ENCODE measurements at regions not wholly inside any gene's neighbourhood (a gene's known extent, or its start where the extent isn't known, plus 50 kb on each side); places are given as distances from the start of the nearest gene placed in this dataset.
"Not testable (repeated sequence)": the region's sequence is repeated elsewhere in the genome, so short reads cannot be mapped to it uniquely, and the experiment has no call there.

DNA sequence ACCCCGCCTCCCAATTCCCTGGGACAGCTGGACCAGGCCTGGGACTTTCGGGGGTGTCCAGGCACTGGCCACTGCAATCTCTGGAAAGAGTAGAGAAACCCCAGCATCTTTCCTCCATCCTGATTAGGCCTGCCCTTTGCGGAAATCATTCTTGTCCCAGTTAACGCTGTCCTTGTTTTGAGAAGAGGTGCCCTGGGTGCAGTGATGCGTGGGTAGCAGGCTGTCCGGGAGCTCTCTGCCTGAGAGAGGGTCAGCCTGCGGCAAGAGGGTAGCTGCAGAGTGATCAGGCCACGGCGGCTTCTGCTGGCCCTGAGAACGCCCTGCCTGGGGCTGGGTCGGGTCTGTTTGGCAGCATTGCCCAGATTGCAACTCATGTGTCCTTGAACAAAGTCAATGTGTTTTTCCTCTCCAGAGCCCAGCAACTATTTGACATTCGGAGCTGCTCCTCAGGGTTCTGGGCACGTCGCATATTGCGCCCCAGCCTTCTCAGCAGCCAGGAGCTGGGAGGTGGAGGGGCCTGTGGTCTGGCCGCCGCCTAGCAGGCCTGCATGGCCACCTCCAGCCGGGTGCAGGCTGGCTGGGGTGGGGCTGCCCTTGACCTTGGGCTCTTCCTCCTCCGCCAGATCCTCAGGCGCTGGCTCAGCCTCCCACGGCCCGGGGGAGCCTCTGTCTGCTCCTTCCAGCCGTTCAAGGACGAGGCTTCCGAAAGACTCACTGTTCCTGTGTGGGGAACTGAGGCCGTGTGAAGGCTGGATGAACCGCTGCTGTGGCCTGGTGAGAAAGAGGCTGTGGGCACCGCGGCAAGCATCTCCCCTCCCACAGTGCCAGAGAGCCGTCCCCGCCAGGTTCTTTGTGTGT is 150.1 kb upstream of the ZNF469 start:
- H3K4me1 Mint-ChIP-seq; H3K36me3 Mint-ChIP-seq (ENCODE audit: low read depth); H3K27ac Mint-ChIP-seq; H3K9me3 Mint-ChIP-seq (ENCODE audit: low read depth); POLR2A ChIA-PET; H3K27me3 Mint-ChIP-seq; CTCF ChIA-PET; ATAC-seq; intact Hi-C loops (cut with DNase I, micrococcal nuclease); DNase-seq; H3K4me3 Mint-ChIP-seq: not testable (repeated sequence)

DNA sequence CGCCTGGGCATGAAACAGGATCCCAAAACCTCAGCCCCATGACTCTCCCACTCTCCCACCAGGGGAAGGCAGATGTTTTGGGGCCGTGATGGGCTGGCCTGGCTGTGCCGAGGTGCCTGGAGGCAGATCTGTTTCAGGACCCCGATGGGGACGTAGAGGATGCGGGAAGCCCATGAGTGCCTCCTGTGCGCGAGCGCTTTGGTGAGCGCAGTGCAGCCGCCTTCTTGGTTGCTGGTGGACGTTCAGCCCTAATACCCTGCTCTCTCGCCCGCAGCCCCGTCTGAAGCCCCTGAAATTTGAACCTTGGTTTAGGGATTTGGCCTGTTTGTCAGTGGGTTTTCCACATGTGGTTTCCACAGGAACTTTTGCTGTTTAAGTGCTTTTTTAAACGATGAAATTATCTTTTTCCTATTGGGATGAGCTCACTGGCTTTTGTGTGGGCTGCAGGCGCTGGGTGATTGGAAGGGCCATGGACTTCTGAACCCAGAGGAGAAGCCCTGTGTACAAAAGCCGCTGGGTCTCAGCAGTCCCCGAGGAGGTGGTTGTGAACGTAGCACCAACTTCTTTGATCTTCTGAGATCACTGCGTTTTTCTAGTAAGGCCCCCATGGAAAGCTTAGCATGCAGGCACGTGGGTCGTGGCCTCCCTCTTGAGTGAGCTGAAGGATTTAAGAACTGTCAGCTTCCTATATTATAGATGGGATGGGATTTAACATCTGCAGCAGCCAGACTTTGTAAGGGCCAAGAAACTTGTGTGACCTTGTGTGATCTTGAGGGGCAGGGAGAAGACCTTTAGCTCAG is 148.9 kb upstream of the ZNF469 start:
- H3K27me3 Mint-ChIP-seq; DNase-seq; H3K36me3 Mint-ChIP-seq (ENCODE audit: low read depth); CTCF ChIA-PET; POLR2A ChIA-PET; ATAC-seq; H3K27ac Mint-ChIP-seq; intact Hi-C loops (cut with DNase I, micrococcal nuclease); H3K4me1 Mint-ChIP-seq; H3K9me3 Mint-ChIP-seq (ENCODE audit: low read depth); H3K4me3 Mint-ChIP-seq: not testable (repeated sequence)

DNA sequence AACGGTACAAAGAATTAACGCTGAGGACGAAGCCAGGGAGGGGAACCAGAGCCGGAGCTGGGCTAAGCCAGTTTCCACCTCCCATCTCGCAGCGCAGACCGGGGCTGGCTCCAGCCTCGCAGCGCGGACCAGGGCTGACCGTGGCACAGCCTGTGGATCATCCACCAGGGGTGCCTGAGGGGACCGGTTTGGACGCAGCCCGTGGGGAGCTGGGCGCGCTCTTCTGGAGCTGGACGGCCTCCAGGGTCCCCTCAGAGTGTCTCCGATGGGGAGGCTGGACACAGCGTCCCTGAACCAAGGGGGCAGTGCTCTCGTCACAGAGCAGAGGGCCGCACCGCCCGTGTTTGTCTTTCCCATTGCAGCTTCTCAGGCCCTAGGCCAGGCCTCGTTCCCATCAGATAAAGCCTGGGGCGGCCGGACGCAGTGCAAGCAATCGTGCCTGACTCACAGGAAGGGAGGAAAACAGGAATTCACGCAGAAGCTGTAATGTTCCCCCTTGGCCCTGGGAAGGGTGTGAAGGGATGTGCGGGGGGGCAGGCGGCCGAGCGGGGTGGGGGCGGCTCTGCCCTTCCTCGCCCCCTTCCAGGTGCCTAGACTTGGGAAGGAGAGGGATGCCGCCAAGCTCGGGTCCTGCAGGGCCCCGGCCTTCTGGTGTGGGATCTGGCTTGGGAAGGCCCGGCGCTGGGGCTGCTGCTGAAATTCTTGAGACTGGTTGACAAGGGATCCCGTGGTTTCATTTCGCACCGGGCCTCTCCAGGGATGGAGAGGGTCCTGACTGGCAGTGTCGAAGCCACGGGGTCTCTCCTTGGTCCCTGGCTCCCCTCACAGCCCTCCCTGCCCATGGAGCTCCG is 148.1 kb upstream of the ZNF469 start:
- DNase-seq; intact Hi-C loops (cut with DNase I, micrococcal nuclease); POLR2A ChIA-PET; CTCF ChIA-PET; H3K27me3 Mint-ChIP-seq; H3K4me1 Mint-ChIP-seq; ATAC-seq; H3K9me3 Mint-ChIP-seq (ENCODE audit: low read depth); H3K4me3 Mint-ChIP-seq; H3K27ac Mint-ChIP-seq; H3K36me3 Mint-ChIP-seq (ENCODE audit: low read depth): not testable (repeated sequence)

DNA sequence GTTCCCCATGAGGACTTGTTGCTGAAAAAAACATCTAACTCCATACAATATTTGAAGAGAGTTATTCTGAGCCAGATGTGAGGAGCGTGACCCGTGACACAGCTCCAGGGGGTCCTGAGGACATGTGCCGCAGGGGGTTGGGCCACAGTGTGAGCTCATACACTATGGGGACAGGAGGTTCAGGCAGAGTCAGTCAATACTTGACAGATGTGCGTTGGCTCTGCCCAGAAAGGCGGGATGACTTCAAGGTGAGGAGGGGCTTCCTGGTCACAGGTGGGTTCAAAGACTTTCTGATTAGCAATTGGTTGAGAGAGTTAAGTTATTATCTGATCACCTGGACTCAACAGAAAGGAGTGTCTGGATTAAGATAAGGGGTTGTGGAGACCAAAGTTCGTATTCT is 147.1 kb upstream of the ZNF469 start:
- H3K4me3 Mint-ChIP-seq; H3K27ac Mint-ChIP-seq; ATAC-seq; H3K36me3 Mint-ChIP-seq (ENCODE audit: low read depth); POLR2A ChIA-PET; intact Hi-C loops (cut with DNase I, micrococcal nuclease); H3K4me1 Mint-ChIP-seq; H3K9me3 Mint-ChIP-seq (ENCODE audit: low read depth); DNase-seq; H3K27me3 Mint-ChIP-seq; CTCF ChIA-PET: not testable (repeated sequence)

DNA sequence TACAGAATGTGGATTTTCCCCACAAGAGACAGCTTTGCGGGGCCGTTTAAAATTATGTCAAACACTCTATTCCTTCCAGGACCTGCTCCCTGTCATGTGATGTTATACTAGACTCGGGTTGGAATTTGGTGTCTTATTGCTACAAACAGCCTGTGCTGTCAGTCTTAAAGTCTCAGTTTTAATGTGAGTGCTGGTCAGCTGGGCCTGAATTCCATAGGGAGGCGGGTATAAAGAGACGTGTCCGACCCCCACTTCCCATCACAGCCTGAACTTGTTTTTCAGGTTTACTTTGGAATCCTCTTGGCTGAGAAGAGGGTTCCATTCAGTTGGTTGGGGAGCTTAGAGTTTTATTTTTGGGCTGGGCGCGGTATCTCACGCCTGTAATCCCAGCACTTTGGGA is 146.5 kb upstream of the ZNF469 start:
- not testable (repeated sequence) for H3K36me3 Mint-ChIP-seq (ENCODE audit: low read depth)

DNA sequence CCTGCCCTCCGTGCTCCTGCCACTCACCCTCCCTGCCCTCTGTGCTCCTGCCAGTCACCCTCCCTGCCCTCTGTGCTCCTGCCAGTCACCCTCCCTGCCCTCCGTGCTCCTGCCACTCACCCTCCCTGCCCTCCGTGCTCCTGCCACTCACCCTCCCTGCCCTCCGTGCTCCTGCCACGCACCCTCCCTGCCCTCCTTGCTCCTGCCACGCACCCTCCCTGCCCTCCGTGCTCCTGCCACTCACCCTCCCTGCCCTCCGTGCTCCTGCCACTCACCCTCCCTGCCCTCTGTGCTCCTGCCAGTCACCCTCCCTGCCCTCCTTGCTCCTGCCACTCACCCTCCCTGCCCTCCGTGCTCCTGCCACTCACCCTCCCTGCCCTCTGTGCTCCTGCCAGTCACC is 145.4 kb upstream of the ZNF469 start:
- intact Hi-C loops (cut with DNase I, micrococcal nuclease); POLR2A ChIA-PET; H3K4me3 Mint-ChIP-seq; H3K4me1 Mint-ChIP-seq; H3K9me3 Mint-ChIP-seq (ENCODE audit: low read depth); H3K27ac Mint-ChIP-seq; DNase-seq; H3K27me3 Mint-ChIP-seq; ATAC-seq; H3K36me3 Mint-ChIP-seq (ENCODE audit: low read depth); CTCF ChIA-PET: not testable (repeated sequence)

More for the DNA sequence above, 146.5 kb upstream of the ZNF469 start:
- intact Hi-C loops (cut with DNase I, micrococcal nuclease); H3K9me3 Mint-ChIP-seq (ENCODE audit: low read depth); DNase-seq; H3K4me1 Mint-ChIP-seq; POLR2A ChIA-PET; H3K27ac Mint-ChIP-seq; H3K27me3 Mint-ChIP-seq; ATAC-seq; CTCF ChIA-PET; H3K4me3 Mint-ChIP-seq: not testable (repeated sequence)

DNA sequence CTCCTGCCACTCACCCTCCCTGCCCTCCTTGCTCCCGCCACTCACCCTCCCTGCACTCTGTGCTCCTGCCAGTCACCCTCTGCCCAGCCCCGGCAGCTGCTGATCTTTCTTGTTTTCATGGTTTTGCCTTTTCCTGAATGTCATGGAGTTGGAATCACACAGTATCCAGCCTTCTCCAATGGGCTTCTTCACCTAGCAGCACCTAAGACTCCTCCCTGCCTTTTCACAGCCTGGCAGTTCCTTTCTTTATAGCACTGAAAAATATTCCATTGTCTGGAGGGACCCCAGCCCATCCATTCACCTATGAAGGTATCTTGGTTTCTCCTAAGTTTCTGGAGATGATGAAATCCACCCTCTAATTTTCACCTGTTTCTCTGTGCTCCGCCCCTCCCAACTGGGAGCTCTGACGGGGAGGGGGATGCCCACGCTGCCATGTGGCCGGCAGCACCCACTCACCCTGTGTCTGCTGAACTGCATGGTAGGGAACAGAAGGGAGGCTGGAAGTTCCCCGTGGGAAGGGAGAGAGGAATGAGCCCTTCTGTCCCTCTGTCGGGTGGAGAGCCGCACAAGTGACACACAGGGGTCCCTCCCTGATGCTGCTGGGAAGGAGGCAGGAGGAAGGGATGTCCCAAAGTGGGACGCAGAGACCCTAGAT is 144.9 kb upstream of the ZNF469 start:
- H3K9me3 Mint-ChIP-seq (ENCODE audit: low read depth); H3K36me3 Mint-ChIP-seq (ENCODE audit: low read depth); CTCF ChIA-PET; intact Hi-C loops (cut with DNase I, micrococcal nuclease); H3K4me1 Mint-ChIP-seq; DNase-seq; H3K4me3 Mint-ChIP-seq; ATAC-seq; H3K27ac Mint-ChIP-seq; POLR2A ChIA-PET; H3K27me3 Mint-ChIP-seq: not testable (repeated sequence)

DNA sequence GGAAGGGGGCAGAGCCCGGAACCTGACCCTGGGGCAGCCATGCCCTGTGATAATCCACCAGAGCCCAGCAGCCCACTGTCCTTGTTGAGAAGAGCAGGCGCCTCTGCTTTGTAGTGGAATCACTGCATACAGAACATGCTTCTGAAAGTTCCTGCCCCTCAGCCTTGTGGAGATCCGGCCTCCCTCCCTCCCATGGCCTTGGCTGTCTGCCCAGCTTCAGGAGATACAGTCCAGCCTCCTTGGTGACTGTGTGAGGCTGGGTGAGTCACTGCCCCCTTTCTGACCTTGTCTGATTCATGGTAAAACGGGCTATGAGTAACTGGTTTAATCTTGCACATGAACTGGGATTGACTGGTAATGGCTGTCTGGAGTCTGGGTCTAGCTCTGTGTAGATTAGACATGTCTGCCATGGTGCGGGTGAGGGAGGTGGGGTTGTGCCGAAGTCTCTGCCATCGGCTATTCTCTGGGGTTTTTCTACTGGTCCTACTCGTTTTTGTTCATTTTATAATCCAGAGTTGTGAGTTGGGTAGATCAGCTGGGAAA is 144.0 kb upstream of the ZNF469 start:
- peaks cover 13% of the 10 kb centered on the region for H3K27me3 Mint-ChIP-seq
- H3K4me1 Mint-ChIP-seq; H3K27ac Mint-ChIP-seq; POLR2A ChIA-PET; CTCF ChIA-PET; H3K9me3 Mint-ChIP-seq (ENCODE audit: low read depth); H3K36me3 Mint-ChIP-seq (ENCODE audit: low read depth); H3K4me3 Mint-ChIP-seq; intact Hi-C loops (cut with DNase I, micrococcal nuclease): not testable (repeated sequence)
- peak; percentile 99 for ATAC-seq
- DNase-seq, result peak; percentile 75

DNA sequence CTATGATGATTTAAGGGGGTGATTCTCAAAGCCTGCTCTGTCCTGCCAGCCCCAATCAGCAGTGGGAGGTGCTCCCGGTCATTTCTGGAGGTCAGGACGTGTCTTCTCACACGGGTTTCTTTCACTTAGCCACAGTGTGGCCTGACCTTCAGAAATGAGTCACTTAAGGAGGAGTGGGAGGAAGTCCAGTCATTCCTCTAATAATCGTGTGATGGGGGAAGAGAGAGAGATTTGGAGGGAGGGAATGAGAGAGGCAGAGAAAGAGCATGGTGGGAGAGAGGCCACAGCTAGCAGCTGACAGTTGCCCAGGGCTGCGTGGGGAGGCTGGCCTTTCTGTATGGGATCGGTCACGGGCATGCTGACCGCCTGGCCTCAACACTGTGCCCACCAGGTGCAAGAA is 142.6 kb upstream of the ZNF469 start:
- H3K9me3 Mint-ChIP-seq (ENCODE audit: low read depth); H3K36me3 Mint-ChIP-seq (ENCODE audit: low read depth); H3K4me1 Mint-ChIP-seq; H3K27ac Mint-ChIP-seq; POLR2A ChIA-PET; intact Hi-C loops (cut with DNase I, micrococcal nuclease); H3K4me3 Mint-ChIP-seq; ATAC-seq; CTCF ChIA-PET; DNase-seq: not testable (repeated sequence)
- peaks cover 12% of the 10 kb centered on the region for H3K27me3 Mint-ChIP-seq

DNA sequence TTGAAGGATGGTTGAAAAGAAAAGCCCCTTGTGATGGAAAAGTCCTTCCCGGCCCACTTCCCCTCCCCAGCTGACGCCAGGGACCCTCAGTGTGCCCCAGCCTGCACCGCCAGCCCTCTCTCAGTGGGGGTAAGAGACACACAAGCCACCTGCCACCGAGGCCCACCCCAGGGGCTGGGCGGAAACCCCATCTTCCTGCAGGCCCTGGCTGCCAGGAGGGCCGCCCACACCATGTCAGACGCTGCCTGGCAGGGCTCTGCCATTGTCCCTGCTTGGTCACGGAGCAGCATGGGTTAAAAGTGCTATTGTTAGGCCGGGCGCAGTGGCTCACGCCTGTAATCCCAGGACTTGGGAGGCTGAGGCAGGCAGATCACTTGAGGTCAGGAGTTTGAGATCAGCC is 142.0 kb upstream of the ZNF469 start:
- H3K9me3 Mint-ChIP-seq (ENCODE audit: low read depth); H3K4me1 Mint-ChIP-seq; intact Hi-C loops (cut with DNase I, micrococcal nuclease); H3K27ac Mint-ChIP-seq; H3K4me3 Mint-ChIP-seq; ATAC-seq; CTCF ChIA-PET; POLR2A ChIA-PET; DNase-seq; H3K36me3 Mint-ChIP-seq (ENCODE audit: low read depth): not testable (repeated sequence)
- peaks cover 12% of the 10 kb centered on the region for H3K27me3 Mint-ChIP-seq

Data from activated CD4-positive, alpha-beta T cell treated with anti-CD3 and anti-CD28 coated beads for 36 hours (primary cell).